ENCODE measurements at regions not wholly inside any gene's neighbourhood (a gene's known extent, or its start where the extent isn't known, plus 50 kb on each side); places are given as distances from the start of the nearest gene placed in this dataset.

DNA sequence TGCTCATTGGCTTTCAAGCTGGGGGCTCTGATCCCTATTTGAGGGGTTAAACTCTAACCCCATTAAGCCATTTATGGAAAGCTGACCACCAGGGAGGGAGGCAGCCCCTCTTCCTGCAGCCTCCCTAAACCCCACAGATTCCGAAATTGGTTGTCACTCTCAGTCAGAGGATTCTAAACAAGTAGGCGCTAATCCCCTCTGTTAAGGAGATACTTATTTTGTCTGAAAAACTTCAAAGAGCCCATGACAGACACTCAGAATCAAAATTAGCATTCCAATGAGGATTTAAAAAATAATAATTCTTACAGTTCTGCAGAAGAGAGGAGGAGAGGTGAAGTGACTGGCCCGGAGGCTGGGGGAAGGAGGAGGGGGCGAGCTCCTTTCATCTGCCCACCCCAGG, 69.7 kb upstream of the LMO1 start (continued):
- TF ChIP-seq, protein P1, sequence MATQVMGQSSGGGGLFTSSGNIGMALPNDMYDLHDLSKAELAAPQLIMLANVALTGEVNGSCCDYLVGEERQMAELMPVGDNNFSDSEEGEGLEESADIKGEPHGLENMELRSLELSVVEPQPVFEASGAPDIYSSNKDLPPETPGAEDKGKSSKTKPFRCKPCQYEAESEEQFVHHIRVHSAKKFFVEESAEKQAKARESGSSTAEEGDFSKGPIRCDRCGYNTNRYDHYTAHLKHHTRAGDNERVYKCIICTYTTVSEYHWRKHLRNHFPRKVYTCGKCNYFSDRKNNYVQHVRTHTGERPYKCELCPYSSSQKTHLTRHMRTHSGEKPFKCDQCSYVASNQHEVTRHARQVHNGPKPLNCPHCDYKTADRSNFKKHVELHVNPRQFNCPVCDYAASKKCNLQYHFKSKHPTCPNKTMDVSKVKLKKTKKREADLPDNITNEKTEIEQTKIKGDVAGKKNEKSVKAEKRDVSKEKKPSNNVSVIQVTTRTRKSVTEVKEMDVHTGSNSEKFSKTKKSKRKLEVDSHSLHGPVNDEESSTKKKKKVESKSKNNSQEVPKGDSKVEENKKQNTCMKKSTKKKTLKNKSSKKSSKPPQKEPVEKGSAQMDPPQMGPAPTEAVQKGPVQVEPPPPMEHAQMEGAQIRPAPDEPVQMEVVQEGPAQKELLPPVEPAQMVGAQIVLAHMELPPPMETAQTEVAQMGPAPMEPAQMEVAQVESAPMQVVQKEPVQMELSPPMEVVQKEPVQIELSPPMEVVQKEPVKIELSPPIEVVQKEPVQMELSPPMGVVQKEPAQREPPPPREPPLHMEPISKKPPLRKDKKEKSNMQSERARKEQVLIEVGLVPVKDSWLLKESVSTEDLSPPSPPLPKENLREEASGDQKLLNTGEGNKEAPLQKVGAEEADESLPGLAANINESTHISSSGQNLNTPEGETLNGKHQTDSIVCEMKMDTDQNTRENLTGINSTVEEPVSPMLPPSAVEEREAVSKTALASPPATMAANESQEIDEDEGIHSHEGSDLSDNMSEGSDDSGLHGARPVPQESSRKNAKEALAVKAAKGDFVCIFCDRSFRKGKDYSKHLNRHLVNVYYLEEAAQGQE (IDR thresholded peaks at IDR 0.05; ENCODE audit: borderline replicate concordance in 1 of 2, low read depth in 1 of 2, low read length in 2 of 2), result no peak
- TF ChIP-seq SP5 (CRISPR knock-in tag; IDR thresholded peaks at IDR 0.05; ENCODE audit: borderline replicate concordance, low read depth) (no peak), RAD51 (IDR thresholded peaks at IDR 0.05; ENCODE audit: borderline replicate concordance) (no peak), ZNF605 (CRISPR knock-in tag; IDR thresholded peaks at IDR 0.05) (no peak), ISX (CRISPR knock-in tag; conservative IDR thresholded peaks at IDR 0.05) (no peak), SP2 (CRISPR knock-in tag; IDR thresholded peaks at IDR 0.05) (no peak)

DNA sequence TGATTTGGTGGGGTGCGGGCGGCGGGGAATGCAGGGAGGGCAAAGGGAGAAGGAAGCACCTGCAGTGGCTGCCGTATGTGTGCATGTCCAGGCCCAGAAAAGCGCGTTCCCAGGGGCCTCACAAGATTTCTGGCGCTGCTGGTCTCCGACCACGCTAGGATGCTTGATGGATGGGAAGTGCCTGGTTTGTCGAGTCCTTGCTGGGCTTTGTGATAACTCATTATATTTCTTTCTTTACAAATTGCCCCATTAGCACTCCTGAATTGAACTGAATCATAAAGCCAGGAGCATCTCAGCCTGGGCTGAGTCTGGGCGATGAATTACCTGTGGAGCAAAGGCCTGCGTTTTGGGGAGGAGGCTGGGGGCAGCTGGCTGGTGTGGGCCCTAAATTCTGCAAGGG, 69.2 kb upstream of the LMO1 start:
- H3K4me3 ChIP-seq (replicated peaks in 1 of 3; ENCODE audit: insufficient read depth in 1 of 3, low read depth in 2 of 3, low read length in 3 of 3), result no peak overlapping the region
- no TSS peak for BruUV-seq (replicated peaks)
- H3K9me3 ChIP-seq (ENCODE audit: low read length), result no peaks in the 10 kb centered on the region
- WGBS (ENCODE audit: low lambda C conversion rate), result 32% methylated on average over 8 of the region's 12 CpGs
- no peaks in the 10 kb centered on the region for H4K20me1 ChIP-seq (ENCODE audit: insufficient read depth, low read length)
- no peaks in the 10 kb centered on the region for H3K36me3 ChIP-seq (replicated peaks in 1 of 2; ENCODE audit: control insufficient read depth in 1 of 2, insufficient read depth in 2 of 2, low read length in 2 of 2)
- no peak overlapping the region for H3K27ac ChIP-seq (ENCODE audit: extremely low read length, insufficient read depth, low read length)
- H3K4me2 ChIP-seq (ENCODE audit: low read depth, low read length), result no peak overlapping the region
- no peak for FAIRE-seq
- TF ChIP-seq, protein P2, sequence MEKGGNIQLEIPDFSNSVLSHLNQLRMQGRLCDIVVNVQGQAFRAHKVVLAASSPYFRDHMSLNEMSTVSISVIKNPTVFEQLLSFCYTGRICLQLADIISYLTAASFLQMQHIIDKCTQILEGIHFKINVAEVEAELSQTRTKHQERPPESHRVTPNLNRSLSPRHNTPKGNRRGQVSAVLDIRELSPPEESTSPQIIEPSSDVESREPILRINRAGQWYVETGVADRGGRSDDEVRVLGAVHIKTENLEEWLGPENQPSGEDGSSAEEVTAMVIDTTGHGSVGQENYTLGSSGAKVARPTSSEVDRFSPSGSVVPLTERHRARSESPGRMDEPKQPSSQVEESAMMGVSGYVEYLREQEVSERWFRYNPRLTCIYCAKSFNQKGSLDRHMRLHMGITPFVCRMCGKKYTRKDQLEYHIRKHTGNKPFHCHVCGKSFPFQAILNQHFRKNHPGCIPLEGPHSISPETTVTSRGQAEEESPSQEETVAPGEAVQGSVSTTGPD (CRISPR knock-in tag; IDR thresholded peaks at IDR 0.05), result no peak
- TF ChIP-seq ZNF563 (CRISPR knock-in tag; IDR thresholded peaks at IDR 0.05), result no peak
- in situ Hi-C loops (cut with HindIII; ENCODE audit: extremely low pct_ligation_motif_present, low pct_unique_long_range_greater_than_20kb), result no loop called here
- ATAC-seq, result no peak
- H2AFZ ChIP-seq (ENCODE audit: low read length), result no peak overlapping the region
- ChIA-PET POLR2A (no interaction called here), CTCF (ENCODE audit: low intra/inter-chr PET ratio, low total read pairs) (no interaction called here)
- no peaks in the 10 kb centered on the region for H3K79me2 ChIP-seq (ENCODE audit: insufficient read depth, low read length)
- DNase-seq (ENCODE audit: low spot score), result no peak
- H3K9ac ChIP-seq (ENCODE audit: insufficient read depth, low read depth, low read length), result no peak overlapping the region
- peaks cover 3 to 7% of the 10 kb centered on the region in 2 experiments; a peak in 3 of 5 replicates for H3K27me3 ChIP-seq (ENCODE audit: control insufficient read depth in 1 of 2, insufficient read depth in 2 of 2, low read length in 2 of 2)
- intact Hi-C loops (cut with micrococcal nuclease; ENCODE audit: unreplicated experiment), result no loop called here
- H3K4me1 ChIP-seq (ENCODE audit: insufficient read depth, low read length), result no peaks in the 10 kb centered on the region

All from HepG2 (cell line).